Nephron progenitor cell (in vitro differentiated cells): ENCODE measurements at regions not wholly inside any gene's neighbourhood (a gene's known extent, or its start where the extent isn't known, plus 50 kb on each side); places are given as distances from the start of the nearest gene placed in this dataset.

Experiments used
- DNase-seq: peaks from one replicate; pipeline ENCODE4 v3.0.0; 2021
- H3K27ac Mint-ChIP-seq: 2 replicates; pipeline ENCODE4 v1.8.0; 2021; ENCODE audit warnings: mild to moderate bottlenecking, moderate library complexity, mixed read lengths
- H3K27me3 Mint-ChIP-seq: 2 replicates; pipeline ENCODE4 v1.8.0; 2021; ENCODE audit warnings: mild to moderate bottlenecking, low read depth, mixed read lengths; ENCODE audit not compliant: poor library complexity
- H3K36me3 Mint-ChIP-seq: 2 replicates; pipeline ENCODE4 v1.8.0; 2021; ENCODE audit warnings: low read depth, mixed read lengths
- H3K4me1 Mint-ChIP-seq: 2 replicates; pipeline ENCODE4 v1.8.0; 2021; ENCODE audit warnings: mixed read lengths
- H3K4me3 Mint-ChIP-seq: 2 replicates; pipeline ENCODE4 v1.8.0; 2021; ENCODE audit warnings: mild to moderate bottlenecking, moderate library complexity, mixed read lengths
- H3K9me3 Mint-ChIP-seq: 2 replicates; pipeline ENCODE4 v1.8.0; 2021; ENCODE audit warnings: mild to moderate bottlenecking, moderate library complexity, mixed read lengths
- TF ChIP-seq, protein P1 (sequence below): fragments of 200-600 bp; sonication (generic); IDR thresholded peaks from 2 replicates; pipeline ENCODE4 v1.5.0; 2021; ENCODE audit warnings: antibody characterized with exemption

DNA sequence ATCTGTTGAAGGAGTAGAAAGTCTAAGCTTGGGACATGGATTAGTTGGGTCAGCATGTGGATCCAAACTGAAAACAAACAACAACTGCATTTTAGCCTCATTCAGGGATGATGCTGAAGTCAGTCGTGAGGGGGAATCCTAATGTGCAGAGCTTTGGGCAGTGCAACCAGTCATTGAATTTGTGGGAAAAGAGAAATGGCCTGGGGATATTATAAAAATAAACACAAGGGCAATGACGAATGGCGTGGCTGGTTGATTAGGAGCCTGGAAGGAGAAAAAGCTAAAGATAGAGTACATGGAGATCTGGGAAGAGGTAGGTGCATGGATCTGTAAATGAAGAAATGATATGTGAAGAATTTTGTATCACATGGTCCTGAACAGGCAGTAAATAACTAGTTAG is 477.6 kb downstream of the TLE1 start:
- Mint-ChIP-seq H3K4me3 (no peak overlapping the region), H3K27me3 (peaks cover 2% of the 10 kb centered on the region), H3K36me3 (peaks cover 9% of the 10 kb centered on the region), H3K4me1 (peaks cover 17% of the 10 kb centered on the region), H3K9me3 (peaks cover 9% of the 10 kb centered on the region), H3K27ac (no peak overlapping the region)
- TF ChIP-seq, protein P1, sequence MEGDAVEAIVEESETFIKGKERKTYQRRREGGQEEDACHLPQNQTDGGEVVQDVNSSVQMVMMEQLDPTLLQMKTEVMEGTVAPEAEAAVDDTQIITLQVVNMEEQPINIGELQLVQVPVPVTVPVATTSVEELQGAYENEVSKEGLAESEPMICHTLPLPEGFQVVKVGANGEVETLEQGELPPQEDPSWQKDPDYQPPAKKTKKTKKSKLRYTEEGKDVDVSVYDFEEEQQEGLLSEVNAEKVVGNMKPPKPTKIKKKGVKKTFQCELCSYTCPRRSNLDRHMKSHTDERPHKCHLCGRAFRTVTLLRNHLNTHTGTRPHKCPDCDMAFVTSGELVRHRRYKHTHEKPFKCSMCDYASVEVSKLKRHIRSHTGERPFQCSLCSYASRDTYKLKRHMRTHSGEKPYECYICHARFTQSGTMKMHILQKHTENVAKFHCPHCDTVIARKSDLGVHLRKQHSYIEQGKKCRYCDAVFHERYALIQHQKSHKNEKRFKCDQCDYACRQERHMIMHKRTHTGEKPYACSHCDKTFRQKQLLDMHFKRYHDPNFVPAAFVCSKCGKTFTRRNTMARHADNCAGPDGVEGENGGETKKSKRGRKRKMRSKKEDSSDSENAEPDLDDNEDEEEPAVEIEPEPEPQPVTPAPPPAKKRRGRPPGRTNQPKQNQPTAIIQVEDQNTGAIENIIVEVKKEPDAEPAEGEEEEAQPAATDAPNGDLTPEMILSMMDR: no peak
- DNase-seq: no peak

DNA sequence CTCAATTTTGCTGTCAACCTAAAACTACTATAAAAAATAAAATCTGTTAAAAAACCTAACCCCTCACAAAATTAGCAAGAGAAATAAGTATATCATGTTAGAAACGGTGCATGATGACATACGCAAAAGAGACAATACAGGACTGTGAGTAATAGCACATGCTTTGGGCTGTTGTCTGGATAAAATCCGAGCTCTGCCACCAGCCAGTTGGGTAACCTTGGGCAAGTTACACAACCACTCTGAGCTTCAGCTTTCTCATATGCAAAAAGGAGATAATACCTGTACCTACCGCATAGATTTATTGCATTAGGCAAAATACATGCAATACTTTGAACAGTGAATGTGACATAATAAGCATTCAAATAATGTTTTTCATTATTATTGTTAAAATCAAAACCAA is 481.7 kb downstream of the TLE1 start:
- TF ChIP-seq, protein P1: no peak

DNA sequence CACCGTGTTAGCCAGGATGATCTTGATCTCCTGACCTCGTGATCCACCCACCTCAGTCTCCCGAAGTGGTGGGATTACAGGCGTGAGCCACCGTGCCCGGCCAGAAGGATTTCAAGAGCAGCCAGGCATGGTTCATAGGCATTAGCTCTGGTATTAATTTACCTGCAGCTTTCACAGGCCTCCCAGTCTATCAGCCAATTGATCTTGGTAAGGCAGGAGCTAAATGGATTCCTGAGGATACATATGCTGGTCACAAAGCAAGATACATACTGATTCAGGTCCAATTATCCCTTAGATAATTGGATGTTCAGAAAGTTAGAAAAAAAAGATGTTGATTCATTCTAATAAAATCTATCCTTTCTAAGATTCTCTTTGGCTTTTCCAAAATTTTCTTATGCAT is 487.1 kb downstream of the TLE1 start:
- H3K27ac Mint-ChIP-seq: no peak overlapping the region
- peaks cover 12% of the 10 kb centered on the region for H3K4me1 Mint-ChIP-seq
- H3K9me3 Mint-ChIP-seq: peaks cover 15% of the 10 kb centered on the region
- H3K4me3 Mint-ChIP-seq: no peak overlapping the region
- no peaks in the 10 kb centered on the region for H3K27me3 Mint-ChIP-seq
- DNase-seq: no peak
- TF ChIP-seq, protein P1: no peak
- H3K36me3 Mint-ChIP-seq: no peaks in the 10 kb centered on the region

More for the DNA sequence above, 481.7 kb downstream of the TLE1 start:
- H3K4me3 Mint-ChIP-seq: no peak overlapping the region
- no peaks in the 10 kb centered on the region for H3K36me3 Mint-ChIP-seq
- peaks cover 14% of the 10 kb centered on the region for H3K4me1 Mint-ChIP-seq
- DNase-seq: no peak
- no peaks in the 10 kb centered on the region for H3K9me3 Mint-ChIP-seq
- no peak overlapping the region for H3K27ac Mint-ChIP-seq
- peaks cover 2% of the 10 kb centered on the region for H3K27me3 Mint-ChIP-seq

DNA sequence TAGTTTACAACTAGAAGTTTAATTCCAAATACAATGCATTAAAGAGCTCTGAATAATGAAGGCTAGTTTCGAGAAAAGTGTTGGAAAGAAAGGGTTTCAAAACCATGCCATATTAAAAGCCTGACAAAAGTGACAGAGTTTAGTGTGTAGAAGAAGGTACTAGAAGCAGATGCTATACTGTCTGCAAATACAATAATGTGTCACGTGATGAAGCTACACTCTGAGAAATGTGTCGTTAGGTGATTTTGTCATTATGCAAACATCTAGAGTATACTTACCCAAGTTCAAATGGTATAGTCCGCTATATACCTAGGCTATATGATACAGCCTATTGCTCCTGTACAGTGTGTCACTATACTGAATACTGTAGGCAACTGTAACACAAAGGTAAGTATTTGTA is 494.1 kb downstream of the TLE1 start:
- Mint-ChIP-seq H3K27ac (no peak overlapping the region), H3K4me3 (no peak overlapping the region), H3K36me3 (peaks cover 12% of the 10 kb centered on the region), H3K4me1 (peaks cover 11% of the 10 kb centered on the region), H3K27me3 (no peaks in the 10 kb centered on the region), H3K9me3 (peaks cover 20% of the 10 kb centered on the region)
- TF ChIP-seq, protein P1: no peak
- DNase-seq: no peak

DNA sequence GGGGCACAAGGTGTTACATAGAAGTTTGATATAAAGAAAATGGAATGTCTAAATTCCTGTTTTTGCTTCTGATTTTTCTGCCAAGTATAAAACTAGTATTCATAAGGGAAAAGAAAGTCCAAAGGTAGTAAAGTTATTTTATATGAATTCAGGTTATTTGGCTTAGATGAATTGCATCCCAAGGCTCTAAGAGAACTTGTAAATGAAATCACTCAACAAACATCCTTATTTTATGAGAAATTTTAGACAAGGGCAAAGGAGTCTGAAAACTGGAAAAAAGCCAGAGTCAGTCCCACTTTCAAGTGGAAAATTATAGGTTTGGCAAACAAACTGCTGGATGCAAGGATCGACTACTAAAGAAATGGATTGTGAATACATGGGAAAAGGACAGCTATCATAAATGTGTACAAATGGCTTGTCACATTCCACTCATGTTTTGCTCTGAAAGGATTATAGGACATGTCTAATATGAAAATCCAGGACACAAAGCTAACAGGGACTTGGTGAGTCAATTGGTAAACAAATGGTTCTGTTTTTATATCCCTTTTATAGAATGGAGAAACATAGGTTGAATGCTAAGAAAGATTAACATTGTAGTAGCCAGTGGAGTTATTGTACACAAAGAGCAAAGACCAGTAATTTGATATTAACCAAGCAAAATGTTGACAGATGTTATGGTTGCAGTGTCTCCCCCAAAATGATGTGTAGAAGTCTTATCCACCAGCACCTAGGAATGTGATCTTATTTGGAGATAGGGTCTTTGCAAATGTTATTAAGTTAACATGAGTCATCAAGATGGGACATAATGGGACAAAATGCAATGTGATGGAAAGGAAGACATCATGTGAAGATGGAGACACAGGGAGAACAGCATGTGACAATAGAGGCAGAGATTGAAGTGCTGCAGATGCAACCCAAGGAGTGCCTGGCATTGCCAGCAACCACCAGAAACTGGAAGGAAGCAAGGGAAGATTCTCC is 495.7 kb downstream of the TLE1 start:
- Mint-ChIP-seq H3K27ac (no peak overlapping the region), H3K27me3 (no peaks in the 10 kb centered on the region), H3K4me1 (peaks cover 4% of the 10 kb centered on the region), H3K4me3 (no peak overlapping the region), H3K9me3 (peaks cover 27% of the 10 kb centered on the region), H3K36me3 (peaks cover 18% of the 10 kb centered on the region)
- TF ChIP-seq, protein P1: no peak
- DNase-seq: no peak
